ENCODE measurements at regions not wholly inside any gene's neighbourhood (a gene's known extent, or its start where the extent isn't known, plus 50 kb on each side); places are given as distances from the start of the nearest gene placed in this dataset.

GRCh38 chrX:17933856-17934255, 72.8 kb upstream of the RAI2 start:
- Histone ChIP-seq H3K27ac (no peak overlapping the region), H3K4me1 (no peaks in the 10 kb centered on the region), H3K9me3 (no peaks in the 10 kb centered on the region), H3K4me3 (no peak overlapping the region), H3K36me3 (no peaks in the 10 kb centered on the region), H3K27me3 (no peaks in the 10 kb centered on the region)
- no peak for ATAC-seq (ENCODE audit: low FRiP score in 2 of 2)
- 69 to 86% methylated on average over 3 of the region's 3 CpGs for WGBS, 2 donors
- no peak for TF ChIP-seq POLR2A (IDR thresholded peaks at IDR 0.05)
- TF ChIP-seq EP300 (IDR thresholded peaks at IDR 0.05): no peak
- TF ChIP-seq, protein P1, sequence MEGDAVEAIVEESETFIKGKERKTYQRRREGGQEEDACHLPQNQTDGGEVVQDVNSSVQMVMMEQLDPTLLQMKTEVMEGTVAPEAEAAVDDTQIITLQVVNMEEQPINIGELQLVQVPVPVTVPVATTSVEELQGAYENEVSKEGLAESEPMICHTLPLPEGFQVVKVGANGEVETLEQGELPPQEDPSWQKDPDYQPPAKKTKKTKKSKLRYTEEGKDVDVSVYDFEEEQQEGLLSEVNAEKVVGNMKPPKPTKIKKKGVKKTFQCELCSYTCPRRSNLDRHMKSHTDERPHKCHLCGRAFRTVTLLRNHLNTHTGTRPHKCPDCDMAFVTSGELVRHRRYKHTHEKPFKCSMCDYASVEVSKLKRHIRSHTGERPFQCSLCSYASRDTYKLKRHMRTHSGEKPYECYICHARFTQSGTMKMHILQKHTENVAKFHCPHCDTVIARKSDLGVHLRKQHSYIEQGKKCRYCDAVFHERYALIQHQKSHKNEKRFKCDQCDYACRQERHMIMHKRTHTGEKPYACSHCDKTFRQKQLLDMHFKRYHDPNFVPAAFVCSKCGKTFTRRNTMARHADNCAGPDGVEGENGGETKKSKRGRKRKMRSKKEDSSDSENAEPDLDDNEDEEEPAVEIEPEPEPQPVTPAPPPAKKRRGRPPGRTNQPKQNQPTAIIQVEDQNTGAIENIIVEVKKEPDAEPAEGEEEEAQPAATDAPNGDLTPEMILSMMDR (IDR thresholded peaks at IDR 0.05): no peak
- TF ChIP-seq POLR2AphosphoS5 (IDR thresholded peaks at IDR 0.05): no peak
- DNase-seq: no peak

GRCh38 chrX:17932781-17933180, 71.7 kb upstream of the RAI2 start:
- TF ChIP-seq POLR2A (IDR thresholded peaks at IDR 0.05) (no peak), EP300 (IDR thresholded peaks at IDR 0.05) (no peak), POLR2AphosphoS5 (IDR thresholded peaks at IDR 0.05) (no peak)
- TF ChIP-seq, protein P1 (IDR thresholded peaks at IDR 0.05): no peak
- no peaks in the 10 kb centered on the region for H3K27me3 ChIP-seq
- WGBS, 2 donors: 84 to 90% methylated on average over 3 to 4 of the region's 4 CpGs

DNA sequence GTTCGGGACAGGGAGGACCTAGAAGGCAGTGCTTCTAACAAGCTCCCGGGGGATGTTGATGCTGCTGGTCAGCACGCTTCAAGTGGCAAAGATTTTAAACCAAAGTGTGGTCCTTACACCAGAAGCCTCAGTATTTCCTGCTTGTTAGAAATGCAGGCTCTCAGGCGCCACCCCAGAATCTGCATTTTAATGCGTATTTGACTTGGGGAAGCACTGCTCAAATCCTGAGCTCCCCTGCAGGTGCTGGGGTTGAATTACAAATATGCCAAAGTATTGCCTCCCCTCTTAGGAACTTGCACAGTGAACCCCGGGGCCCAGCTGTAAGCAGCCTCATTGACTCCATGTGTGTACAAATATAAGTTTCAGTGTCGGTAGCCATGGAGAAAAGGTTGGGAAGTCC, 70.8 kb upstream of the RAI2 start:
- Histone ChIP-seq H3K27me3 (no peaks in the 10 kb centered on the region), H3K4me1 (no peaks in the 10 kb centered on the region), H3K4me3 (no peak overlapping the region), H3K36me3 (no peaks in the 10 kb centered on the region), H3K9me3 (no peaks in the 10 kb centered on the region), H3K27ac (no peak overlapping the region)
- TF ChIP-seq EP300 (IDR thresholded peaks at IDR 0.05): no peak
- no peak for TF ChIP-seq POLR2AphosphoS5 (IDR thresholded peaks at IDR 0.05)
- TF ChIP-seq, protein P1 (IDR thresholded peaks at IDR 0.05): no peak
- TF ChIP-seq POLR2A (IDR thresholded peaks at IDR 0.05): no peak
- DNase-seq (no peak), ATAC-seq (ENCODE audit: low FRiP score in 2 of 2) (no peak)
- 70 to 86% methylated on average over 1 to 7 of the region's 7 CpGs for WGBS, 2 donors

More at GRCh38 chrX:17932781-17933180, 71.7 kb upstream of the RAI2 start:
- Histone ChIP-seq H3K4me1 (no peaks in the 10 kb centered on the region), H3K4me3 (no peak overlapping the region), H3K9me3 (no peaks in the 10 kb centered on the region), H3K27ac (no peak overlapping the region), H3K36me3 (no peaks in the 10 kb centered on the region)
- no peak for ATAC-seq (ENCODE audit: low FRiP score in 2 of 2)
- no peak for DNase-seq

GRCh38 chrX:17930850-17931249, 69.8 kb upstream of the RAI2 start:
- ATAC-seq (ENCODE audit: low FRiP score in 2 of 2) (no peak), DNase-seq (no peak)
- H3K27ac ChIP-seq: no peak overlapping the region
- peaks cover 0 to 3% (median 0%) of the 10 kb centered on the region in 4 donors for H3K9me3 ChIP-seq
- 56 to 69% methylated on average over 4 of the region's 4 CpGs for WGBS, 2 donors
- no peaks in the 10 kb centered on the region for H3K27me3 ChIP-seq
- TF ChIP-seq, protein P1 (IDR thresholded peaks at IDR 0.05): no peak
- TF ChIP-seq EP300 (IDR thresholded peaks at IDR 0.05) (no peak), POLR2A (IDR thresholded peaks at IDR 0.05) (no peak), POLR2AphosphoS5 (IDR thresholded peaks at IDR 0.05) (no peak)
- no peaks in the 10 kb centered on the region for H3K4me1 ChIP-seq
- H3K4me3 ChIP-seq: no peak overlapping the region
- H3K36me3 ChIP-seq: no peaks in the 10 kb centered on the region

GRCh38 chrX:17923546-17923945, 62.4 kb upstream of the RAI2 start:
- Histone ChIP-seq H3K36me3 (no peaks in the 10 kb centered on the region), H3K27me3 (no peaks in the 10 kb centered on the region), H3K4me1 (no peaks in the 10 kb centered on the region), H3K27ac (no peak overlapping the region), H3K4me3 (no peak overlapping the region), H3K9me3 (peaks cover 0 to 5% (median 0%) of the 10 kb centered on the region in 4 donors)
- TF ChIP-seq, protein P1 (IDR thresholded peaks at IDR 0.05): no peak
- TF ChIP-seq POLR2AphosphoS5 (IDR thresholded peaks at IDR 0.05) (no peak), POLR2A (IDR thresholded peaks at IDR 0.05) (no peak), EP300 (IDR thresholded peaks at IDR 0.05) (no peak)
- ATAC-seq (ENCODE audit: low FRiP score in 2 of 2) (no peak), DNase-seq (no peak)
